ENCODE measurements at regions not wholly inside any gene's neighbourhood (a gene's known extent, or its start where the extent isn't known, plus 50 kb on each side); places are given as distances from the start of the nearest gene placed in this dataset.

GRCh38 chr4:128450326-128451120, 162.9 kb upstream of the PGRMC2 start:
- H3K9ac ChIP-seq (ENCODE audit: low read depth, low read length), result no peak overlapping the region
- H2BK15ac ChIP-seq (ENCODE audit: low read depth, low read length), result 0 out of 3 replicates have a peak overlapping the region, but pooled peaks have one; percentile 12
- H4K91ac ChIP-seq (ENCODE audit: insufficient read depth, low read depth, low read length), result peak overlapping the region; percentile 4; the same call in 1 of the 2 replicates
- H3K4me1 ChIP-seq (ENCODE audit: control insufficient read depth, insufficient read depth, low read length), result peaks cover 18% of the 10 kb centered on the region
- 0 out of 4 replicates have a peak, but pooled peaks cover 0 to 4% of the 10 kb centered on the region in 2 experiments for H3K79me1 ChIP-seq (ENCODE audit: low read depth in 1 of 2, low read length in 2 of 2)
- H3K9me3 ChIP-seq (ENCODE audit: control insufficient read depth, insufficient read depth, low read length), result peaks cover 2% of the 10 kb centered on the region; the same call in 1 of the 2 replicates
- peak overlapping the region; percentile 49; the same call in 1 of the 2 replicates for H4K5ac ChIP-seq (ENCODE audit: low read depth, low read length)
- DNase-seq (peak; percentile 26), ATAC-seq (ENCODE audit: low read depth) (no peak)
- no peak for TF ChIP-seq MAFK (IDR thresholded peaks at IDR 0.05; ENCODE audit: low read depth, low read length)
- no peak for TF ChIP-seq USF2 (IDR thresholded peaks at IDR 0.05; ENCODE audit: low read depth, low read length)
- TF ChIP-seq CEBPB (IDR thresholded peaks at IDR 0.05; ENCODE audit: low read depth, low read length), result no peak
- TF ChIP-seq POLR2A (IDR thresholded peaks at IDR 0.05; ENCODE audit: low read depth, low read length), result no peak
- TF ChIP-seq BHLHE40 (IDR thresholded peaks at IDR 0.05; ENCODE audit: low read depth, low read length), result no peak
- no peak for TF ChIP-seq CHD1 (IDR thresholded peaks at IDR 0.05; ENCODE audit: low read depth, low read length)
- TF ChIP-seq MXI1 (IDR thresholded peaks at IDR 0.05; ENCODE audit: borderline replicate concordance, low read depth, low read length), result no peak
- no peak for TF ChIP-seq SMC3 (IDR thresholded peaks at IDR 0.05; ENCODE audit: low read depth, low read length)
- TF ChIP-seq FOS (IDR thresholded peaks at IDR 0.05; ENCODE audit: low read depth, low read length), result no peak
- no peak for TF ChIP-seq MAZ (IDR thresholded peaks at IDR 0.05; ENCODE audit: borderline replicate concordance, low read depth, low read length)
- peaks cover 13% of the 10 kb centered on the region for H3K9me1 ChIP-seq (ENCODE audit: insufficient read depth, low read length)
- no TSS peak for BruUV-seq (replicated peaks)
- ChIA-PET POLR2A (ENCODE audit: unreplicated experiment) (no interaction called here), CTCF (no interaction called here)
- H3K27ac ChIP-seq (ENCODE audit: insufficient read depth, low read length), result no peak overlapping the region
- WGBS, 2 experiments (ENCODE audit: extremely low coverage in 2 of 2, insufficient read length in 1 of 2), result no CpG with 5 or more reads among the region's 5 CpGs
- no peak overlapping the region for H2AFZ ChIP-seq (replicated peaks; ENCODE audit: low read length, poor library complexity)
- no peak overlapping the region for H3K4me3 ChIP-seq (ENCODE audit: insufficient read depth, low read depth, low read length)
- in situ Hi-C loops (cut with MboI; ENCODE audit: low sequenced_read_pairs) (loop anchor here (5.0 to 10.0 kb wide), 2 partner anchors 256 to 412 kb away; no protein-coding TSS in a partner anchor), intact Hi-C loops (cut with micrococcal nuclease) (loop anchor here (5.0 to 10.0 kb wide), 3 partner anchors 63 to 642 kb away; partner anchors contain the start of gene SCLT1), dilution Hi-C loops (cut with HindIII; ENCODE audit: low sequenced_read_pairs, unreplicated experiment) (no loop called here)
- H3K4me2 ChIP-seq (ENCODE audit: low read depth, low read length), result no peak overlapping the region
- no peak overlapping the region for H3K23ac ChIP-seq (ENCODE audit: low read depth, low read length)
- H2BK20ac ChIP-seq (ENCODE audit: low read depth, low read length), result peak overlapping the region; percentile 21; the same call in 1 of the 2 replicates
- no peaks in the 10 kb centered on the region for H3K36me3 ChIP-seq (ENCODE audit: control insufficient read depth, insufficient read depth, low read length)
- no peak overlapping the region for H3K56ac ChIP-seq (ENCODE audit: extremely low read depth, insufficient read depth, low read length)
- H3K27me3 ChIP-seq (ENCODE audit: control insufficient read depth, insufficient read depth, low read length), result no peaks in the 10 kb centered on the region
- peak overlapping the region; percentile 14; the same call in 1 of the 2 replicates for H2AK5ac ChIP-seq (ENCODE audit: low read depth, low read length)
- H3K18ac ChIP-seq (ENCODE audit: low read depth, low read length), result no peak overlapping the region
- no peaks in the 10 kb centered on the region for H4K20me1 ChIP-seq (ENCODE audit: insufficient read depth, low read length)
- 0 out of 2 replicates have a peak overlapping the region, but pooled peaks have one; percentile 45 for H2BK120ac ChIP-seq (ENCODE audit: low read depth, low read length)
- H3K4ac ChIP-seq (ENCODE audit: low read depth, low read length), result no peak overlapping the region
- H2AK9ac ChIP-seq (replicated peaks; ENCODE audit: low read depth, low read length, poor library complexity), result no peak overlapping the region
- no peak overlapping the region for H2BK5ac ChIP-seq (ENCODE audit: low read depth, low read length, poor library complexity, severe bottlenecking)
- H4K8ac ChIP-seq (ENCODE audit: low read depth in 2 of 2, low read length in 2 of 2), result 0 out of 4 replicates have a peak overlapping the region, but pooled peaks of 1 of the 2 experiments have one; percentile 34
- 0 out of 2 replicates have a peak overlapping the region, but pooled peaks have one; percentile 9 for H3K14ac ChIP-seq (replicated peaks; ENCODE audit: low read depth, low read length)

Data from IMR-90 (cell line).